ENCODE measurements at regions not wholly inside any gene's neighbourhood (a gene's known extent, or its start where the extent isn't known, plus 50 kb on each side); places are given as distances from the start of the nearest gene placed in this dataset.

DNA sequence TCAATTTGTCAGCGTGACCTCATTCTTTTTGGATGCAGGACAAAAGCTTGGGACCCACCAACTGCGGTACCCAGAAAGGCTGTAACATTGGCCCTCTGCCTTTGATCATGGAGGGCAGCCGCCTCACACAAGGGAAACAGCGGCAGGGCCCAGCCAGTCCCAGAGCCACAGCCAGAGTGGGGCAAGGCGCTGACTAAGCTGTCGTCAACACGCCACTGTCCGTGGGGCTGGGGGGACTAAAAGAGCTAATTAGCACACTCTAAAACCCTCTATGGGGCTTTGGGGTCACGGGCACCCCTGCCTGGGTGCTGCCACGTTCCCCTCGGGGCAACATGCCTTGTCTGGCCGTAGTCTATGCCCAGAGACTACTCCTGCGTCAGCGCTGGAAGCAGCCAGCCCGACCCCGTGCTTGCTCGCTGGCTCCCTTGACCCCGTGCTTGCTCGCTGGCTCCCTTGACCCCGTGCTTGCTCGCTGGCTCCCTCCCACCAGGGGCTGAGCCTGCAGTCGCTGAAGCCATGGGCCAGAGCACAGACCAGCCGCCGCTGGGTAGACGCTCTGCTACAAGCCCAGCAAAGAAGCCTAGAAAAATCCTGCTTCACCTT, 598.4 kb downstream of the MBD2 start:
- FAIRE-seq = no peak

DNA sequence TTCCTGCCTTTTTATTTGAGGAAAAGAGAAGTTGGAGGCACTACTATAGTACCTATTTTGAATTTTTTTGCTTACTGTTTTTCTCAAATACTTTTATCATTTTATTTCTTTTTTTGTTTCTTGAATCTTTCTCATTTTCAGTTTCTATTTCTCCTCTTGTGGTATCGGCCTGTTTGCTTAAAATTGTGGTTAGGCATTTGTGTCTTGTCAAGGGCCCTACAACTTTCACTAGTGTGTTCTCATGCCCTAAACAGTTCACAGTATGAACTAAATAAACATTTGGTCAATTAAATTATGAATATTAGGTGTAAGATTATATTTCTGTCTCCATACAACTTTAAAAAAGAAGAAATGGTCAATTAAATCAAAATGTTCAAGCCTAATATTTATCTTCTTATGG, 613.5 kb downstream of the MBD2 start:
- FAIRE-seq = no peak

DNA sequence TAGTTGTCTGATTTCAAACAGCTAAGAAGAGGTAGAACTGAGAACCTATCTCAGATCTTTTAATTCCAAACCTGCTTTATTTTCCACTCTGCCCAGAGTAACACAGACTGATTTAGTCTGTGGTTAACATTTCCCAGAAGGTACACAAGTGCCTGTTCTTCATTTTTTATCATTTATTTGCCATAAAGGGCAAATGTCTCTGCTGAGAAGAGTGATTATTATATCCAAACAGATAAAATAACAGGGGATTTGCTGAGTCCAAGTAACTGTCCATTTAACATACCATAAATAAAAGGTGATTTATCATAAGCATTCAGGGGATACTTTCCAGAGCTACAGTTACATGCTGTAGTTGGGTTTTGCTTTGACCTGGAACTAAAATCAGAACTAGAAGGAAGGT, 617.7 kb downstream of the MBD2 start:
- no peak for FAIRE-seq

DNA sequence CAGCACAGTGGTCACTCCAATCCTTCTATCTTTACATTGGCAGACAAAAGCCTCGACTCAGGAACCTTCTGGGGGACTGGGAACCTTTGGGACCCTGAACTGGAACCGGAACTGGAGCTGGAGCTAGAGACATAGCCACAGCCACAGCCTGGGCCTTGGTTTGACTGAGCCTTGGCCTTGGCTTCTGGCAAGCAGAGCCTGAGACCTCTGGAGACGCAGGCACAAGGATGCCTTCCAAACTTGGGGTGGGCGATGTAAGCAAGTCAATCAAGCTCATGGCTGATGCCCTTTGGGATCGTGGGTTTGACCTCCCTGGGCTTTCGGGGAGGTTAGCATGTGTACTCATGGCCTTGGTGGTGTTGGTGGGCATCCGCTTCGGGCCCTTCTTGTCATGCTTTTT, 619.3 kb downstream of the MBD2 start:
- FAIRE-seq = no peak

DNA sequence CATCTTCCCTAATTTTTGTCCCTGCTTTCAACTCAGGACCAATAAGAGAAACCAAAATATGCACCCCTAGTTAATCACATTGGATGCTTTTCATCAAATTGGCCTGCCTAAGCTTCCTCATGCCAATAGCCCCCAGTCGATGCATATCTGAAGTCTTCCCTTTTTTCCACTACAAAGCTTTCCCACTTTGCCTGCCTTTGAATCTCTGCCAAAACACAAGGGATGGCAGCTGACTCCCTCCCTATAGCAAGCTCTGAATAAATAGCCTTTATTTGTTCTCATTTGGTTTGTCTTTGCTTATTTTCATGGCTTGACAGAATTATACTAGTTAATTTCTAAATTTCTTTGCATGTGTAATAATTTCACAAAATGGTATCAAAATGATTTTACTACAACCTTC, 621.2 kb downstream of the MBD2 start:
- FAIRE-seq = no peak

DNA sequence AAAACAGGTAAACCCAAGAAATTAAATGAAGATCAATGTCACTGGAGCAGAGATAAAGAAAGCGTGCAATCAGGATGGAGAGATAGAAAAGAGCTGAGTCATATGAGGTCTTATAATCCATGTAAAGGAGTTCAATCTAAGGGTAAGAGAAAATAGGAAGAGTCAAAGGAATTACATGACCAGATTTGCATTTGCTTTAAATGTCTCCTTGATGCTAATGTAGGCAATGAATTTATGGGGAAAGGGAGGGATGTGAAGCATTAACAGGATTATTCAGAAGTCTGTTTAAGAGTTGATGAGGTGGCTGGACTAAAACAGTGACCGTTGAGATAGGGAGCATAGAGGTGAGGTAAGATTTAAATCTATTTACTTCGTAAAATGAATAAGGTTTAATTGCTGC, 623.1 kb downstream of the MBD2 start:
- FAIRE-seq = no peak

DNA sequence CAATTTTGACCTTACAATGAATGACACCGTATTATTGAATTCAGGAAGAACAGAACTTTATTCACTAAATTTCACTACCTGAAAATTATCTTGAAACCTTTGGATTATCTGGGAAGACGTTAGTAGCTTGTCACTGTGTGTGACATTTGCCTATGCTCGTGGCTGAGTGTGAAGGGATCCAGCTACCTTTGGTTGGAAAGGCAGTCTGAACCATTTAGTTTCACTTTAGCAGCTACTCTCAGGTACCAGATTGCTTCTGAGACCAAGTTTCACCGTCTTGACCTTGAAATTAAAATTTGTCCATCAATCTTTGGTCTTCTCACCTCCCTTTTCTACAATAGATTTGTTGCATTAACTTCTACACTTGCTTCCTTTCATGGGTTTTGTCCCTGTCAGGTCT, 637.5 kb downstream of the MBD2 start:
- no peak for FAIRE-seq
